Neural cell (in vitro differentiated cells): ENCODE measurements at regions not wholly inside any gene's neighbourhood (a gene's known extent, or its start where the extent isn't known, plus 50 kb on each side); places are given as distances from the start of the nearest gene placed in this dataset.

Experiments used
- H2AFZ ChIP-seq: fragments of 200-600, 300-800 bp; sonication (generic), shearing (Covaris generic); 2 replicates; pipeline ENCODE4 v1.6.0; 2014; ENCODE audit warnings: low read depth, mild to moderate bottlenecking, antibody characterized with exemption, low read length, moderate library complexity
- H3F3A ChIP-seq: fragments of 200-600 bp; shearing (Covaris generic); 2 replicates; pipeline ENCODE4 v1.6.1; 2016; ENCODE audit warnings: mild to moderate bottlenecking, moderate library complexity, mixed read lengths, antibody characterized with exemption, low read length; ENCODE audit not compliant: insufficient read depth, poor library complexity, severe bottlenecking
- H3K27ac ChIP-seq: fragments of 200-600, 300-800 bp; sonication (generic), shearing (Covaris generic); 2 replicates; pipeline ENCODE4 v1.5.1; 2014; ENCODE audit warnings: mild to moderate bottlenecking, low read length, moderate library complexity
- H3K27me3 ChIP-seq: fragments of 300-800, 200-600 bp; sonication (generic), shearing (Covaris generic); 2 replicates; pipeline ENCODE4 v1.6.0; 2014; ENCODE audit warnings: mild to moderate bottlenecking, low read depth, low read length, moderate library complexity; ENCODE audit not compliant: insufficient read depth
- H3K36me3 ChIP-seq: fragments of 300-800, 200-600 bp; sonication (generic), shearing (Covaris generic); 2 replicates; pipeline ENCODE4 v1.5.1; 2014; ENCODE audit warnings: mild to moderate bottlenecking, antibody characterized with exemption, low read length, moderate library complexity; ENCODE audit not compliant: insufficient read depth
- H3K4me2 ChIP-seq: fragments of 300-800, 200-600 bp; sonication (generic), shearing (Covaris generic); 2 replicates; pipeline ENCODE4 v1.6.0; 2014; ENCODE audit warnings: mild to moderate bottlenecking, low read length
- H3K4me3 ChIP-seq: fragments of 300-800, 200-600 bp; sonication (generic), shearing (Covaris generic); 2 replicates; pipeline ENCODE4 v1.5.1; 2014; ENCODE audit warnings: mild to moderate bottlenecking, low read length, moderate library complexity
- H3K79me2 ChIP-seq: fragments of 200-600 bp; shearing (Covaris generic); replicated peaks from 2 replicates; pipeline ENCODE4 v1.6.0; 2014; ENCODE audit warnings: mild to moderate bottlenecking, low read length, moderate library complexity; ENCODE audit not compliant: insufficient read depth
- H3K9ac ChIP-seq: fragments of 300-800, 200-600 bp; sonication (generic), shearing (Covaris generic); 2 replicates; pipeline ENCODE4 v1.6.1; 2016; ENCODE audit warnings: mild to moderate bottlenecking, low read length, mixed read lengths
- H3K9me2 ChIP-seq: fragments of 200-600 bp; shearing (Covaris generic); 2 replicates; pipeline ENCODE4 v1.6.1; 2016; ENCODE audit warnings: mild to moderate bottlenecking, low read length, mixed read lengths; ENCODE audit not compliant: insufficient read depth
- H3K9me3 ChIP-seq: fragments of 200-600, 300-800 bp; sonication (generic), shearing (Covaris generic); 2 replicates; pipeline ENCODE4 v1.6.1; 2016; ENCODE audit warnings: mild to moderate bottlenecking, mixed run types, low read length, moderate library complexity, mixed read lengths
- H4K20me1 ChIP-seq: fragments of 200-600 bp; shearing (Covaris generic); 2 replicates; pipeline ENCODE4 v1.6.1; 2016; ENCODE audit warnings: mild to moderate bottlenecking, mixed run types; ENCODE audit not compliant: insufficient read depth
- EP300 ChIP-seq: fragments of 450-650 bp; conservative IDR thresholded peaks from 2 replicates; pipeline ENCODE4 v1.6.1; 2014; ENCODE audit warnings: antibody characterized with exemption, mild to moderate bottlenecking, moderate library complexity; ENCODE audit not compliant: poor library complexity, severe bottlenecking
- EZH2 ChIP-seq: fragments of 200-600, 300-800 bp; shearing (Covaris generic), sonication (generic); IDR thresholded peaks from 2 replicates; pipeline ENCODE4 v1.6.1; 2014; ENCODE audit warnings: antibody characterized with exemption, low read length, borderline replicate concordance, mild to moderate bottlenecking; ENCODE audit not compliant: insufficient read depth, poor library complexity, severe bottlenecking
- MXI1 ChIP-seq: fragments of 450-650 bp; conservative IDR thresholded peaks from 2 replicates; pipeline ENCODE4 v1.6.1; 2014; ENCODE audit warnings: antibody characterized with exemption, mild to moderate bottlenecking; ENCODE audit not compliant: poor library complexity, severe bottlenecking
- POLR2AphosphoS5 ChIP-seq: IDR thresholded peaks from 2 replicates; pipeline ENCODE4 v1.6.1; 2012
- RAD21 ChIP-seq: fragments of 450-650 bp; conservative IDR thresholded peaks from 2 replicates; pipeline ENCODE4 v1.6.1; 2014; ENCODE audit warnings: antibody characterized with exemption, mild to moderate bottlenecking, moderate library complexity
- SMC3 ChIP-seq: fragments of 450-650 bp; conservative IDR thresholded peaks from 2 replicates; pipeline ENCODE4 v1.6.1; 2014; ENCODE audit warnings: antibody characterized with exemption, mild to moderate bottlenecking, moderate library complexity; ENCODE audit not compliant: poor library complexity
- TAF1 ChIP-seq: IDR thresholded peaks from 2 replicates; pipeline ENCODE4 v1.6.1; 2012; ENCODE audit warnings: low read depth
- TF ChIP-seq, protein P1 (sequence below): IDR thresholded peaks from 2 replicates; pipeline ENCODE4 v1.6.1; 2012; ENCODE audit warnings: borderline replicate concordance
- TF ChIP-seq, protein P2 (sequence below): fragments of 450-650 bp; IDR thresholded peaks from 2 replicates; pipeline ENCODE4 v1.5.1; 2014; ENCODE audit warnings: antibody characterized with exemption, mild to moderate bottlenecking, moderate library complexity; ENCODE audit not compliant: poor library complexity, severe bottlenecking

- Histone ChIP-seq H3K9me2 (no peaks in the 10 kb centered on the region), H3F3A (no peaks in the 10 kb centered on the region), H2AFZ (no peak overlapping the region), H3K36me3 (no peaks in the 10 kb centered on the region), H3K4me2 (no peak overlapping the region), H4K20me1 (no peaks in the 10 kb centered on the region), H3K27me3 (no peaks in the 10 kb centered on the region), H3K27ac (no peak overlapping the region), H3K79me2 (no peaks in the 10 kb centered on the region), H3K9ac (no peak overlapping the region), H3K9me3 (no peaks in the 10 kb centered on the region), H3K4me3 (no peak overlapping the region)
- no peak for TF ChIP-seq RAD21
- no peak for TF ChIP-seq SMC3
- TF ChIP-seq, protein P1, sequence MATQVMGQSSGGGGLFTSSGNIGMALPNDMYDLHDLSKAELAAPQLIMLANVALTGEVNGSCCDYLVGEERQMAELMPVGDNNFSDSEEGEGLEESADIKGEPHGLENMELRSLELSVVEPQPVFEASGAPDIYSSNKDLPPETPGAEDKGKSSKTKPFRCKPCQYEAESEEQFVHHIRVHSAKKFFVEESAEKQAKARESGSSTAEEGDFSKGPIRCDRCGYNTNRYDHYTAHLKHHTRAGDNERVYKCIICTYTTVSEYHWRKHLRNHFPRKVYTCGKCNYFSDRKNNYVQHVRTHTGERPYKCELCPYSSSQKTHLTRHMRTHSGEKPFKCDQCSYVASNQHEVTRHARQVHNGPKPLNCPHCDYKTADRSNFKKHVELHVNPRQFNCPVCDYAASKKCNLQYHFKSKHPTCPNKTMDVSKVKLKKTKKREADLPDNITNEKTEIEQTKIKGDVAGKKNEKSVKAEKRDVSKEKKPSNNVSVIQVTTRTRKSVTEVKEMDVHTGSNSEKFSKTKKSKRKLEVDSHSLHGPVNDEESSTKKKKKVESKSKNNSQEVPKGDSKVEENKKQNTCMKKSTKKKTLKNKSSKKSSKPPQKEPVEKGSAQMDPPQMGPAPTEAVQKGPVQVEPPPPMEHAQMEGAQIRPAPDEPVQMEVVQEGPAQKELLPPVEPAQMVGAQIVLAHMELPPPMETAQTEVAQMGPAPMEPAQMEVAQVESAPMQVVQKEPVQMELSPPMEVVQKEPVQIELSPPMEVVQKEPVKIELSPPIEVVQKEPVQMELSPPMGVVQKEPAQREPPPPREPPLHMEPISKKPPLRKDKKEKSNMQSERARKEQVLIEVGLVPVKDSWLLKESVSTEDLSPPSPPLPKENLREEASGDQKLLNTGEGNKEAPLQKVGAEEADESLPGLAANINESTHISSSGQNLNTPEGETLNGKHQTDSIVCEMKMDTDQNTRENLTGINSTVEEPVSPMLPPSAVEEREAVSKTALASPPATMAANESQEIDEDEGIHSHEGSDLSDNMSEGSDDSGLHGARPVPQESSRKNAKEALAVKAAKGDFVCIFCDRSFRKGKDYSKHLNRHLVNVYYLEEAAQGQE = no peak
- TF ChIP-seq TAF1 = no peak
- no peak for TF ChIP-seq EZH2
- TF ChIP-seq MXI1 = no peak
- no peak for TF ChIP-seq POLR2AphosphoS5
- TF ChIP-seq, protein P2, sequence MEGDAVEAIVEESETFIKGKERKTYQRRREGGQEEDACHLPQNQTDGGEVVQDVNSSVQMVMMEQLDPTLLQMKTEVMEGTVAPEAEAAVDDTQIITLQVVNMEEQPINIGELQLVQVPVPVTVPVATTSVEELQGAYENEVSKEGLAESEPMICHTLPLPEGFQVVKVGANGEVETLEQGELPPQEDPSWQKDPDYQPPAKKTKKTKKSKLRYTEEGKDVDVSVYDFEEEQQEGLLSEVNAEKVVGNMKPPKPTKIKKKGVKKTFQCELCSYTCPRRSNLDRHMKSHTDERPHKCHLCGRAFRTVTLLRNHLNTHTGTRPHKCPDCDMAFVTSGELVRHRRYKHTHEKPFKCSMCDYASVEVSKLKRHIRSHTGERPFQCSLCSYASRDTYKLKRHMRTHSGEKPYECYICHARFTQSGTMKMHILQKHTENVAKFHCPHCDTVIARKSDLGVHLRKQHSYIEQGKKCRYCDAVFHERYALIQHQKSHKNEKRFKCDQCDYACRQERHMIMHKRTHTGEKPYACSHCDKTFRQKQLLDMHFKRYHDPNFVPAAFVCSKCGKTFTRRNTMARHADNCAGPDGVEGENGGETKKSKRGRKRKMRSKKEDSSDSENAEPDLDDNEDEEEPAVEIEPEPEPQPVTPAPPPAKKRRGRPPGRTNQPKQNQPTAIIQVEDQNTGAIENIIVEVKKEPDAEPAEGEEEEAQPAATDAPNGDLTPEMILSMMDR = no peak
- TF ChIP-seq EP300 = no peak
Observed at GRCh38 chr2:164439885-164440284, 181.4 kb downstream of the GRB14 start.

- H3K9me2 ChIP-seq = no peaks in the 10 kb centered on the region
- no peak overlapping the region for H3K9ac ChIP-seq
- H3K27ac ChIP-seq = no peak overlapping the region
- TF ChIP-seq, protein P2 = no peak
- TF ChIP-seq SMC3 (no peak), TAF1 (no peak), POLR2AphosphoS5 (no peak), RAD21 (no peak), MXI1 (no peak), EZH2 (no peak), EP300 (no peak)
- TF ChIP-seq, protein P1 = no peak
- H3K9me3 ChIP-seq = no peaks in the 10 kb centered on the region
- no peaks in the 10 kb centered on the region for H3K79me2 ChIP-seq
- no peak overlapping the region for H3K4me2 ChIP-seq
- no peak overlapping the region for H3K4me3 ChIP-seq
- H3K27me3 ChIP-seq = no peaks in the 10 kb centered on the region
- no peaks in the 10 kb centered on the region for H4K20me1 ChIP-seq
- H3F3A ChIP-seq = no peaks in the 10 kb centered on the region
- H2AFZ ChIP-seq = no peak overlapping the region
- H3K36me3 ChIP-seq = no peaks in the 10 kb centered on the region
Observed at GRCh38 chr2:164439235-164439634, 182.0 kb downstream of the GRB14 start.
